OCI-LY3 (cell line): ENCODE measurements at regions not wholly inside any gene's neighbourhood (a gene's known extent, or its start where the extent isn't known, plus 50 kb on each side); places are given as distances from the start of the nearest gene placed in this dataset.

ENCODE experiments used
- H2AFZ ChIP-seq: fragments of 200-600, 300-600 bp; shearing (Covaris generic); 2 replicates; pipeline ENCODE4 v1.6.0; 2014; ENCODE audit warnings: antibody characterized with exemption, low read depth, low read length
- H3K27ac ChIP-seq: fragments of 200-600, 300-600 bp; sonication (generic); 2 replicates; pipeline ENCODE4 v1.5.1; 2014; ENCODE audit warnings: mild to moderate bottlenecking, low read length, moderate library complexity, mixed read lengths
- H3K27me3 ChIP-seq: fragments of 200-600, 300-600 bp; sonication (generic); 2 replicates; pipeline ENCODE4 v1.6.1; 2014; ENCODE audit warnings: low read depth, low read length, mixed read lengths
- H3K36me3 ChIP-seq: fragments of 200-600, 300-600 bp; sonication (generic); replicated peaks from 2 replicates; pipeline ENCODE3; 2014; ENCODE audit warnings: low read depth, low read length, mixed read lengths
- H3K4me1 ChIP-seq: fragments of 300-600, 200-600 bp; sonication (generic); 2 replicates; pipeline ENCODE4 v1.6.1; 2014; ENCODE audit warnings: low read length, mixed read lengths
- H3K4me2 ChIP-seq: fragments of 200-600, 300-600 bp; sonication (generic); 2 replicates; pipeline ENCODE4 v1.6.1; 2014; ENCODE audit warnings: low read length, mixed read lengths
- H3K4me3 ChIP-seq: fragments of 300-600, 200-600 bp; sonication (generic); 2 replicates; pipeline ENCODE4 v1.5.1; 2014; ENCODE audit warnings: antibody characterized with exemption, mild to moderate bottlenecking, low read length, moderate library complexity
- H3K79me2 ChIP-seq: fragments of 300-600, 200-600 bp; shearing (Covaris generic); 2 replicates; pipeline ENCODE4 v1.6.1; 2014; ENCODE audit warnings: mild to moderate bottlenecking, low read length, mixed read lengths
- H3K9ac ChIP-seq: fragments of 300-600, 200-600 bp; shearing (Covaris generic); 2 replicates; pipeline ENCODE4 v1.6.0; 2014; ENCODE audit warnings: mild to moderate bottlenecking, low read length, moderate library complexity
- H3K9me3 ChIP-seq: fragments of 200-600, 300-600 bp; shearing (Covaris generic); 2 replicates; pipeline ENCODE4 v1.6.1; 2014; ENCODE audit warnings: low read length, mixed read lengths; ENCODE audit not compliant: insufficient read depth
- H4K20me1 ChIP-seq: fragments of 200-600, 300-600 bp; sonication (generic); 2 replicates; pipeline ENCODE4 v1.6.1; 2016; ENCODE audit warnings: low read length, mixed read lengths; ENCODE audit not compliant: insufficient read depth
- EZH2phosphoT487 ChIP-seq: fragments of 200-600 bp; shearing (Covaris generic); IDR thresholded peaks from 2 replicates; pipeline ENCODE4 v1.6.1; 2018; ENCODE audit warnings: antibody characterized with exemption, mixed run types, low read depth
- TF ChIP-seq, protein P1 (sequence below): fragments of 200-600, 300-600 bp; sonication (generic); IDR thresholded peaks from 2 replicates; pipeline ENCODE4 v1.5.1; 2014; ENCODE audit warnings: antibody characterized with exemption, low read length, low read depth

DNA sequence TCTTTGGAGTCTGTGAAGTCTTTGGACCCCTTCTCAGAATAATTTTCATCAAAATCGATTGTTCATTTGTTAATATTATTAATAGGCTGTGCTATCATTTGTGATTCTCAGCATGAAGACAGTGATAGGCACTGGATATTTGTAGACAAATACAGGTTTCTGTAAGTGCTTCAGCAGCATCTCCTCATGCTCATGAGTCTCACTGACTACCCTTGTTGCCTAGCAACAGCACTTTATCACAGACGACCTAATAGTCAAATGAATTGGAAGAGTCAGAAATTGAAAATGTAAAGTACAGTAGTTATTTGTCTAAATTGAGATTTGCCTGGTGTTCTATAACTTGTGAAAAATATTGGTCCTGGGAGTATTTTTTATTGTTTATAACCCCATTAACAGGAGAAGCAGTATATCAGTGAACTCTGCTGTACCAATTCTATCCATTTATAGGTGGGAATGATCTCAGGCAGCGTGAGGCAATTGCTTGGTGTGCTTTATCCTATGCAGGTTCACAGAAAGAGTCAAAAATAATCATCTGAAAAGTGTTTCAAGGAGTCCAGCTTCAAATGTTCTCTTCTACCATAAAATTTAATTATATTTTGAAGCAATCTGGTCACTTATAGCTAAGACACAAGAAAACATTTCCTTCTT, 684.6 kb downstream of the RFPL4B start:
- H3K4me3 ChIP-seq, result no peak overlapping the region
- H2AFZ ChIP-seq, result no peak overlapping the region
- H3K27ac ChIP-seq, result no peak overlapping the region
- no peaks in the 10 kb centered on the region for H3K9me3 ChIP-seq
- H3K79me2 ChIP-seq, result no peaks in the 10 kb centered on the region
- H3K36me3 ChIP-seq, result no peaks in the 10 kb centered on the region
- H3K27me3 ChIP-seq, result no peaks in the 10 kb centered on the region
- TF ChIP-seq, protein P1, sequence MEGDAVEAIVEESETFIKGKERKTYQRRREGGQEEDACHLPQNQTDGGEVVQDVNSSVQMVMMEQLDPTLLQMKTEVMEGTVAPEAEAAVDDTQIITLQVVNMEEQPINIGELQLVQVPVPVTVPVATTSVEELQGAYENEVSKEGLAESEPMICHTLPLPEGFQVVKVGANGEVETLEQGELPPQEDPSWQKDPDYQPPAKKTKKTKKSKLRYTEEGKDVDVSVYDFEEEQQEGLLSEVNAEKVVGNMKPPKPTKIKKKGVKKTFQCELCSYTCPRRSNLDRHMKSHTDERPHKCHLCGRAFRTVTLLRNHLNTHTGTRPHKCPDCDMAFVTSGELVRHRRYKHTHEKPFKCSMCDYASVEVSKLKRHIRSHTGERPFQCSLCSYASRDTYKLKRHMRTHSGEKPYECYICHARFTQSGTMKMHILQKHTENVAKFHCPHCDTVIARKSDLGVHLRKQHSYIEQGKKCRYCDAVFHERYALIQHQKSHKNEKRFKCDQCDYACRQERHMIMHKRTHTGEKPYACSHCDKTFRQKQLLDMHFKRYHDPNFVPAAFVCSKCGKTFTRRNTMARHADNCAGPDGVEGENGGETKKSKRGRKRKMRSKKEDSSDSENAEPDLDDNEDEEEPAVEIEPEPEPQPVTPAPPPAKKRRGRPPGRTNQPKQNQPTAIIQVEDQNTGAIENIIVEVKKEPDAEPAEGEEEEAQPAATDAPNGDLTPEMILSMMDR, result no peak
- no peak for TF ChIP-seq EZH2phosphoT487
- no peak overlapping the region for H3K4me2 ChIP-seq
- H4K20me1 ChIP-seq, result no peaks in the 10 kb centered on the region
- no peak overlapping the region for H3K9ac ChIP-seq
- peaks cover 5% of the 10 kb centered on the region; the same call in 1 of the 2 replicates for H3K4me1 ChIP-seq

DNA sequence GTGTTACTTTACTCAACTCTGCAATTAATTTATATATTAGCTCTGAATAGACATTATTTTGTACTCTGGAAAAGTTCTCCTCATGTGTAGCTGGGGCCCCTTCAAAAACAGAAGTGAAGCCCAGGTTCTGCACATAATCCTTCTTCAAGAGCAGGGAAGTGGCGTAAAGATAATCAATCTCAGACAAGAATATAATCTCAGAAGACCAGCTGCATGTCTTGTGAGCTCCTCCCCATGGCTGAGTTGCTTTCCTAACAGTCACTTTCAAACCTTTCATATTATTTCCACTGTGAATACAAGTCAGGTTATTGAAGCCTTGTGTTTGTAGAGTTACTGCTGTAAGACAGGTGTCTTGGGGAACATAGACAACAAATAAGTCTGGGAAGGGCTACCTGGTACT, 691.9 kb downstream of the RFPL4B start:
- H3K4me3 ChIP-seq, result no peak overlapping the region
- H3K4me1 ChIP-seq, result no peaks in the 10 kb centered on the region
- no peaks in the 10 kb centered on the region for H3K79me2 ChIP-seq
- no peaks in the 10 kb centered on the region for H4K20me1 ChIP-seq
- no peak overlapping the region for H3K9ac ChIP-seq
- no peak for TF ChIP-seq EZH2phosphoT487
- TF ChIP-seq, protein P1, result no peak
- no peak overlapping the region for H3K27ac ChIP-seq
- H2AFZ ChIP-seq, result no peak overlapping the region
- H3K4me2 ChIP-seq, result no peak overlapping the region
- no peaks in the 10 kb centered on the region for H3K27me3 ChIP-seq
- no peaks in the 10 kb centered on the region for H3K36me3 ChIP-seq
- H3K9me3 ChIP-seq, result no peaks in the 10 kb centered on the region

DNA sequence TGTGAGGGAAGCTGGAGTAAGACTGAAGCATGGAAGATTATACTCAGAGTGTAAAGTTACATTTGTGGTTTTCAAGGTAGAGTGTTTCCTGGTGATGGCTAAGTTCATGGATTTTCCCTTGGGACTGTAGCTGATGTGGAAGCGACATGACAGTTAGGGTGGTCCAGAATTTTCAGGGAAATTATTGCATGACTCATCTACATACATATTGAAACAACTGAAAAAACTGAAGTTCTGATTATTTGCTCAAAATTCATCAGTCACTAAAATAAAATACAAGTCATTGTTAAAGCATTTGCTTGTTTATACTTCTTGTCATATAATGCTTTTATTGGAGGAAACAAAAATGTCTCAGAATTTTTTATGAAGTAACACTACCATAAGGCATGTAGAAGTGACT, 700.0 kb downstream of the RFPL4B start:
- Histone ChIP-seq H3K4me2 (no peak overlapping the region), H2AFZ (no peak overlapping the region), H3K9ac (no peak overlapping the region), H3K79me2 (no peaks in the 10 kb centered on the region), H3K9me3 (no peaks in the 10 kb centered on the region), H4K20me1 (no peaks in the 10 kb centered on the region), H3K4me3 (no peak overlapping the region), H3K4me1 (no peaks in the 10 kb centered on the region), H3K36me3 (no peaks in the 10 kb centered on the region), H3K27me3 (no peaks in the 10 kb centered on the region), H3K27ac (no peak overlapping the region)
- TF ChIP-seq EZH2phosphoT487, result no peak
- TF ChIP-seq, protein P1, result no peak

DNA sequence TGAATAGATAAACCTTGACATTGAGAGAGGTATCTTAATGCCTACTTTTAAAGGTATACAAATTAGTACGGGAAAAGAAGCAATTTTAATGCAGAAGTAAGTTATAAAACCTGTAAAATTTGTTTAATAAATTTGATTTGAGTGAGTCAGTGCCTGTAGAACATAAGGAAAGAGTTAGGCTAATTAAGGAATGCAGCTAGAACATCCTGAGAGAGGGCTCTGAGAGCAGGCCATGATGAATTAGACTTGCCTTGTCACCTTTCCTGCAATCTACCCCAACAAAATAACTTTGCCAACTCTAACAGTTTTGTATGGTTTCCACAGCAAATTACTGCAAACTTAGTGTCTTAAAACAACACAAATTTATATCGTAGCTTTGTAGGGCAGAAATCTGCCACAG, 700.8 kb downstream of the RFPL4B start:
- H3K9ac ChIP-seq, result no peak overlapping the region
- no peaks in the 10 kb centered on the region for H4K20me1 ChIP-seq
- TF ChIP-seq, protein P1, result no peak
- no peak for TF ChIP-seq EZH2phosphoT487
- H2AFZ ChIP-seq, result no peak overlapping the region
- no peaks in the 10 kb centered on the region for H3K36me3 ChIP-seq
- H3K9me3 ChIP-seq, result no peaks in the 10 kb centered on the region
- H3K27ac ChIP-seq, result no peak overlapping the region
- H3K4me1 ChIP-seq, result no peaks in the 10 kb centered on the region
- no peak overlapping the region for H3K4me2 ChIP-seq
- H3K79me2 ChIP-seq, result no peaks in the 10 kb centered on the region
- H3K27me3 ChIP-seq, result no peaks in the 10 kb centered on the region
- no peak overlapping the region for H3K4me3 ChIP-seq
